Mesendoderm (in vitro differentiated cells): ENCODE measurements at regions not wholly inside any gene's neighbourhood (a gene's known extent, or its start where the extent isn't known, plus 50 kb on each side); places are given as distances from the start of the nearest gene placed in this dataset.

Source experiments
- DNase-seq: peaks from one replicate; pipeline ENCODE4 v3.0.0; 2013
- H2AK5ac ChIP-seq: 2 replicates; pipeline ENCODE4 v1.6.1; 2013; ENCODE audit warnings: low read length, inconsistent platforms
- H2BK120ac ChIP-seq: 2 replicates; pipeline ENCODE4 v1.6.1; 2013; ENCODE audit warnings: low read depth, mild to moderate bottlenecking, low read length, moderate library complexity, mixed read lengths
- H2BK15ac ChIP-seq: replicated peaks from 2 replicates; pipeline ENCODE4 v1.6.1; 2013; ENCODE audit warnings: low read depth, mild to moderate bottlenecking, moderate library complexity
- H2BK5ac ChIP-seq: 2 replicates; pipeline ENCODE4 v1.6.1; 2013; ENCODE audit warnings: low read length, inconsistent platforms
- H3K18ac ChIP-seq: 2 replicates; pipeline ENCODE4 v1.6.1; 2013; ENCODE audit warnings: mild to moderate bottlenecking, low read length, mixed read lengths
- H3K23ac ChIP-seq: one replicate; pipeline ENCODE4 v1.6.1; 2013; ENCODE audit warnings: low read length
- H3K27ac ChIP-seq: 2 replicates; pipeline ENCODE4 v1.5.1; 2013; ENCODE audit warnings: low read depth, mild to moderate bottlenecking, inconsistent platforms, low read length, moderate library complexity
- H3K27me3 ChIP-seq: 2 replicates; pipeline ENCODE4 v1.6.1; 2013; ENCODE audit warnings: low read length, control low read depth, mild to moderate bottlenecking, inconsistent platforms; ENCODE audit not compliant: insufficient read depth, poor library complexity
- H3K36me3 ChIP-seq: 2 replicates; pipeline ENCODE4 v1.6.1; 2013; ENCODE audit warnings: low read length, inconsistent platforms; ENCODE audit not compliant: control insufficient read depth, insufficient read depth
- H3K4ac ChIP-seq: one replicate; pipeline ENCODE4 v1.6.1; 2013; ENCODE audit warnings: low read depth, mild to moderate bottlenecking, low read length, moderate library complexity
- H3K4me1 ChIP-seq: 2 replicates; pipeline ENCODE4 v1.6.1; 2013; ENCODE audit warnings: low read depth, low read length, inconsistent platforms; ENCODE audit not compliant: control insufficient read depth
- H3K4me2 ChIP-seq: 2 replicates; pipeline ENCODE4 v1.6.1; 2013; ENCODE audit warnings: low read length
- H3K4me3 ChIP-seq: 2 replicates; pipeline ENCODE4 v1.5.1; 2013; ENCODE audit warnings: mild to moderate bottlenecking, low read length
- H3K56ac ChIP-seq: one replicate; pipeline ENCODE4 v1.6.1; 2013; ENCODE audit warnings: low read length
- H3K79me1 ChIP-seq: 2 replicates; pipeline ENCODE4 v1.6.1; 2013; ENCODE audit warnings: low read length, inconsistent platforms
- H3K79me2 ChIP-seq: 2 replicates; pipeline ENCODE4 v1.6.1; 2013; ENCODE audit warnings: mild to moderate bottlenecking, low read length; ENCODE audit not compliant: control insufficient read depth, insufficient read depth
- H3K9ac ChIP-seq: 2 replicates; pipeline ENCODE4 v1.6.1; 2013; ENCODE audit warnings: low read length, inconsistent platforms
- H4K5ac ChIP-seq: one replicate; pipeline ENCODE4 v1.6.1; 2013; ENCODE audit warnings: low read length
- H4K8ac ChIP-seq: one replicate; pipeline ENCODE4 v1.6.1; 2013; ENCODE audit warnings: low read depth, mild to moderate bottlenecking, control low read depth, low read length, moderate library complexity
- WGBS: extraction: QIAGEN DNeasy Blood & Tissue Kit; methylation state at CpG from one replicate; pipeline ENCODE4 v1.1.7; 2013; ENCODE audit warnings: low lambda C conversion rate, missing lambda C conversion rate; ENCODE audit not compliant: insufficient coverage; ENCODE audit errors: extremely low coverage; 5-methylcytosine and 5-hydroxymethylcytosine counted together

DNA sequence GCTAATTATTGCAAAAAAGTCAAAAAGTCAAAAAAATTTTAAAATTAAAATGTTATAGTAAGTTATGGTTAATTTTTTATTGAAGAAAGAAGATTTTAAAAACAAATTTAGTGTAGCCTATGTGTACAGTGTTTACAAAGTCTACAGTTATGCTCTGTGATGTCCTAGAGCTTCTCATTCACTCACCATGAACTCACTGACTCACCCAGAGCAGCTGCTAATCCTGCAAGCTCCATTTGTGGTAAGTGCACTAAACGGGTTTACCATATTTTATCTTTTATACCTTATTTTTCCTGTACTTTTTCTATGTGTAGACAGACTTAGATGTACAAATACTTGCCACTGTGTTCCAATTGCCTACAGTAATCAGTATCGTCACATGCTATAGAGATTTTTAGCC lies 788.2 kb downstream of the DSC3 start:
- Histone ChIP-seq H2BK120ac (no peak overlapping the region), H3K79me1 (no peaks in the 10 kb centered on the region), H3K36me3 (no peaks in the 10 kb centered on the region), H3K27me3 (no peaks in the 10 kb centered on the region), H3K56ac (no peak overlapping the region), H3K4me3 (no peak overlapping the region), H3K18ac (no peak overlapping the region), H3K27ac (no peak overlapping the region), H2BK5ac (no peak overlapping the region), H4K5ac (no peak overlapping the region), H3K23ac (no peak overlapping the region), H3K4me1 (no peaks in the 10 kb centered on the region), H4K8ac (no peak overlapping the region), H3K4ac (no peak overlapping the region), H3K79me2 (no peaks in the 10 kb centered on the region), H2BK15ac (no peak overlapping the region), H2AK5ac (no peak overlapping the region), H3K4me2 (no peak overlapping the region), H3K9ac (no peak overlapping the region)
- no peak for DNase-seq
- no CpG with 5 or more reads among the region's 2 CpGs for WGBS

DNA sequence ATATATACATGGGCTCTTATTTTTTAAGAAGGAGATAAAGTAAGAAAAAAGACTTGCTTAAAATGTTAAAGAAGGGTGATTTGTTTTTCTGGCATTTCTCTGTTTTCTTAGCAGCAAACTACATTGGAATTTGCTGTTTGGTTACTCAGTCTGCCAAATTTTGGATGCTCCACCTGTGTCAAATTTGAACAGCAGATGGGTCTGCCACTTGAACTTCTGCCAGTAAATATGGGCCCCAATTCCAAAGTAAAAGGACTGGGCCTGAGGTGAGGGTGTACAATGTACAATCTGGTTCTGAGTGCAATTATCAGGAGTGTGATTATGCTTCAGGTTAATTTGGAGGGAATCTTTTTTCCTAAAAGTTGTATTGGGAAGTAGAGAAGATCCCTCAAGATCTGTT lies 794.5 kb downstream of the DSC3 start:
- Histone ChIP-seq H2AK5ac (no peak overlapping the region), H4K8ac (no peak overlapping the region), H3K4me3 (no peak overlapping the region), H3K27ac (no peak overlapping the region), H3K4ac (no peak overlapping the region), H2BK15ac (no peak overlapping the region), H3K9ac (no peak overlapping the region), H3K79me2 (no peaks in the 10 kb centered on the region), H4K5ac (no peak overlapping the region), H3K56ac (no peak overlapping the region), H3K18ac (no peak overlapping the region), H3K4me1 (no peaks in the 10 kb centered on the region), H3K23ac (no peak overlapping the region), H3K27me3 (no peaks in the 10 kb centered on the region), H2BK120ac (no peak overlapping the region), H3K79me1 (no peaks in the 10 kb centered on the region), H3K4me2 (no peak overlapping the region), H2BK5ac (no peak overlapping the region), H3K36me3 (no peaks in the 10 kb centered on the region)
- no peak for DNase-seq

- Histone ChIP-seq H3K27ac (no peak overlapping the region), H2BK5ac (no peak overlapping the region), H3K18ac (no peak overlapping the region), H3K27me3 (no peaks in the 10 kb centered on the region), H3K4me1 (no peaks in the 10 kb centered on the region), H2BK120ac (no peak overlapping the region), H4K8ac (no peak overlapping the region), H2BK15ac (no peak overlapping the region), H3K36me3 (no peaks in the 10 kb centered on the region), H3K79me1 (no peaks in the 10 kb centered on the region), H3K4me3 (no peak overlapping the region), H3K4ac (no peak overlapping the region), H3K56ac (no peak overlapping the region), H4K5ac (no peak overlapping the region), H3K9ac (no peak overlapping the region), H3K4me2 (no peak overlapping the region), H2AK5ac (no peak overlapping the region), H3K79me2 (no peaks in the 10 kb centered on the region), H3K23ac (no peak overlapping the region)
- WGBS = no CpG with 5 or more reads among the region's 3 CpGs
- no peak for DNase-seq
These were observed 796.6 kb downstream of the DSC3 start for GRCh38 chr18:30245766-30246455.

- Histone ChIP-seq H3K79me1 (no peaks in the 10 kb centered on the region), H3K4ac (no peak overlapping the region), H3K9ac (no peak overlapping the region), H2BK120ac (no peak overlapping the region), H2AK5ac (no peak overlapping the region), H3K27me3 (no peaks in the 10 kb centered on the region), H2BK15ac (no peak overlapping the region), H3K27ac (no peak overlapping the region), H4K8ac (no peak overlapping the region), H4K5ac (no peak overlapping the region), H3K4me3 (no peak overlapping the region), H3K4me1 (no peaks in the 10 kb centered on the region), H2BK5ac (no peak overlapping the region), H3K56ac (no peak overlapping the region), H3K36me3 (no peaks in the 10 kb centered on the region), H3K23ac (no peak overlapping the region), H3K79me2 (no peaks in the 10 kb centered on the region), H3K18ac (no peak overlapping the region), H3K4me2 (no peak overlapping the region)
- DNase-seq = peak; percentile 2
These were observed 807.8 kb downstream of the DSC3 start for GRCh38 chr18:30234755-30235154.

GRCh38 chr18:30211112-30211511 lies 831.4 kb downstream of the DSC3 start:
- Histone ChIP-seq H3K4me1 (no peaks in the 10 kb centered on the region), H3K56ac (no peak overlapping the region), H3K27me3 (no peaks in the 10 kb centered on the region), H3K18ac (no peak overlapping the region), H3K4me2 (no peak overlapping the region), H3K4ac (no peak overlapping the region), H3K79me2 (no peaks in the 10 kb centered on the region), H3K27ac (no peak overlapping the region), H2BK5ac (no peak overlapping the region), H3K23ac (no peak overlapping the region), H3K9ac (no peak overlapping the region), H2BK120ac (no peak overlapping the region), H3K36me3 (no peaks in the 10 kb centered on the region), H4K8ac (no peak overlapping the region), H2AK5ac (no peak overlapping the region), H4K5ac (no peak overlapping the region), H3K4me3 (no peak overlapping the region), H2BK15ac (no peak overlapping the region), H3K79me1 (no peaks in the 10 kb centered on the region)
- no peak for DNase-seq

DNA sequence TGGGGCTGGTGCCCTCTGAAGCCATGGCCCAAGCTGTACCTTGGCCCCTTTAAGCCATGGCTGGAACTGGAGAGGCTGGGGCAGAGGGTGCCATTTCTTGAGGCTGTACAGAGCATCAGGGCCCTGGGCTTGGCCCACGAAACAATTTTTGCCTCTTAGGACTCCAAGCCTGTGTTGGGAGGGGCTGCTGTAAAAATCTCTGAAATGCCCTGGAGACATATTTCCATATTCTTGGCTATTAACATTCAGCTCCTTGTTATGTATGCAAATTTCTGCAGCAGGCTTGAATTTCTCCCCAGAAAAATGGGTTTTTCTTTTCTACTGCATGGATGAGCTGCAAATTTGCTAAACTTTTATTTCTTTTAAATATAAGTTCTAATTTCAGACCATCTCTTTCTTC lies 834.0 kb downstream of the DSC3 start:
- Histone ChIP-seq H2BK15ac (no peak overlapping the region), H2AK5ac (no peak overlapping the region), H3K4me3 (no peak overlapping the region), H3K4me1 (no peaks in the 10 kb centered on the region), H3K79me1 (no peaks in the 10 kb centered on the region), H3K79me2 (no peaks in the 10 kb centered on the region), H4K8ac (no peak overlapping the region), H3K4me2 (no peak overlapping the region), H2BK120ac (no peak overlapping the region), H3K23ac (no peak overlapping the region), H3K18ac (no peak overlapping the region), H3K27ac (no peak overlapping the region), H3K4ac (no peak overlapping the region), H4K5ac (no peak overlapping the region), H3K9ac (no peak overlapping the region), H3K27me3 (no peaks in the 10 kb centered on the region), H3K36me3 (no peaks in the 10 kb centered on the region), H2BK5ac (no peak overlapping the region), H3K56ac (no peak overlapping the region)
- WGBS = no CpG with 5 or more reads among the region's 1 CpG
- no peak for DNase-seq
